Activated CD4-positive, CD25-positive, alpha-beta regulatory T cell treated with anti-CD3 and anti-CD28 coated beads, Interleukin-2, amount 50 U/mL, for 24 hours (primary cell): ENCODE measurements at regions not wholly inside any gene's neighbourhood (a gene's known extent, or its start where the extent isn't known, plus 50 kb on each side); places are given as distances from the start of the nearest gene placed in this dataset.
A peak's percentile ranks its signal among the peaks of the same experiment; 100 is the strongest.

Experiments used
- ATAC-seq, 2 donors: fragments of 150-1000 bp; cut with Tn5 transposase; one replicate each; pipeline ENCODE4 v1.10.0; 2021; ENCODE audit warnings: mild to moderate bottlenecking in 1 of 2, moderate library complexity in 1 of 2

DNA sequence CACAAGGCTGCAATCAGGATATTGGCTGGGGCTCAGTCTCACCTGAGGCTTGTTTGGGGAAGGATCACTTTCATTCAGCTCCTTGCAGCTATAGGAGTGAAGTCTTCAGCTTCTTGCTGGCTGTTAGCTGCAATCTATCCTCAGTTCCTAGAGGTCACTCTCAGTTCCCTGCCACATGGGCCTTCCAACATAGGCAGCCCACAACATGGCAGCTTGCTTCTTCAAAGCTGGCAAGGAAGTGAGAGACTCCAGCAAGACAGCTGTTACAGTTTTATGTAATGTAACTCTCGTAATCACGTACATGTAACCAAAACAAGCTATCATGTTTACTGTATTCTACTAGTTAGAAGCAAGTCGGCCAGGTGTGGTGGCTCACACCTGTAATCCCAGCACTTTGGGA is 226.9 kb downstream of the CDC5L start:
- no peak for ATAC-seq

DNA sequence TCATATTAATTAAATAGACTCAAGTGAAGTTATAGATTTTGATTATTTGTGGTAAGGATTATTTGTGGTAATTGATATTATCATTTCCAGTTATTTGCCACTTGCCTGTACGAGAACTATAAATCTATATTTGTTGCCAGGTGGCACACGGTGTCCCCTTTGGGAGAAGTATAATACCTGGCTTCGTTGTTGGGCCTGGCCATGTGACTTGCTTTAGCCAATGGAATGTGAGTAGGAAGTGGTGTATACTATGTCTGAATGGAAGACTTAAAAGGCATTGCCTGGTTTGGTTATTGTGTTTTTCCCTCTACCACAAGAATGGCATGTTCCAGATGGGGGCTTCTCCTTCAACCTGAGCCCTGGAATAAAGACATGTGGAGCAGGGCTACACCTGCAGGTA is 228.1 kb downstream of the CDC5L start:
- no peak for ATAC-seq

DNA sequence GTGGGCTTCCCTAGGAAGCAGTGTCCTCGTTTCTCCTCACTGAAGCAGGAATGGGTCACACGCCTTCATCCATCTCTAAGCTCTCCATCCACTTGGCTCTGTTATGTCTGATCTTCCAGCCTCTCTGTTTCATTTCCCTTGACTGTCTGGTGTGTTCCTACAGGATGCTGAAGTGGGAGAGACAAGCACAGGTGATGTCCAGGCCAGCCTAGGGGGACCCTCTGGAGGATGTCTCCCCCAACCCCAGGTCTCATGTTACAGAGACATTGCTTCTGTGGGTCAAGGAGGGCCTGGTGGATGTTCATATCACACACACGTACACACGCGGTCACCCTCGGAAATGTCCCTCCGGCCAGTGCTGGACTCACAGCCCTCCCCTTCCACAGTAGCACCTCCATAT is 229.9 kb downstream of the CDC5L start:
- ATAC-seq = no peak

DNA sequence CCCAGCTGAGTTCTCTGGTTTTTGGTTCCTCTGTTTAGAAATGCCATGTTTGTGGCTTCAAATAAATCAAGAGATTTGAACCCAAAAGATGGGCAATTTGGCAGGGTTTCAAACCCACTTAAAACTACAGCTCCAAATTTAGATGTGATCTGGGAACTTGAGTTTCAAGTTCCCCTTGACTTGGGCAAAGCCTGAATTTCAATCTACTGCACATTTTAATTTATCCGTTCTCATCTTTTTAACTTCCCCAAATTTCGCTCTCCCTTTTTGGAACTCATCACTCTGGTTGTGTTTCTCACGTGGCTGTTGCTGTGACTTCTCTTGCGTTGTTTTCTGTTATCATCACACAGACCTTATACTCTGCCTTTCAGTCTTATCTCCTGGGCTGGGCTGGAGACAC is 230.9 kb downstream of the CDC5L start:
- no peak for ATAC-seq

DNA sequence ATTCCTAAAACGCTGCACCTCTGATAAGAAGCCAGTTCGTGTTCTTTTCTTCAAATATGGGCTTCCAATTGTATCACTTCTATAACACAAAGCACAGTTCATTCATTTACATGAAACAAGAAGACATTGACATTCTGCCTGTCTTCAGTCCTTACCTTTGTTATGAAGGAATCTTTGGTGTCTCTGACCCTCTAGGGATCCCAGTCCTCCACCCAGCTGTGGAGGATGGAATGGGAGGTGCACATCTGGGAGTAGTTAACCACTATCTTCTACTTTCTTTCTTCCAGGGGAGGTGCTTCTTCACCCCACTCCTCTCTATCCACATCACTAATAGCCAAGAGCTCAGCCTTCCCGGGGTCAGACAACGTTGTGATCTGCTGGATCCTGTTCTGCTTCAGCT is 233.4 kb downstream of the CDC5L start:
- no peak for ATAC-seq

DNA sequence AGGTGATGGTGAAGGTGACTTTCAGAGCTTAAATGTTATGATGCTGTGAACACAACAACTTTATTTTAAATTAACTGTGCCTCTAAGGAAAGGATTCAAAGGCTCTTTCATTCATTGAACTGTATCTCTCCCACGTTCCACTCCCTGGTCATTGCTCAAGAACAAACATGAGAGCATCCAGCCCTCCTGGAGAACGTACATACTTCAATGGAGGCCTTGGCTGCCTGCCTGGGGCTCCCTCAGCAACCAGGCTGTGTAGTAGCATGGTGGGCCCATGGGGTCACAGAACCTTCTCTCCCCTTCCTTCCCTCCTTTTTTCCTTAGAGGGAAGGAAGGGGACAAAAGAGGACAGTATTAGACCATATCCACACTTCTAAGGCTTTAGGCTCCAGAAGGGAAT is 234.3 kb downstream of the CDC5L start:
- ATAC-seq = no peak

DNA sequence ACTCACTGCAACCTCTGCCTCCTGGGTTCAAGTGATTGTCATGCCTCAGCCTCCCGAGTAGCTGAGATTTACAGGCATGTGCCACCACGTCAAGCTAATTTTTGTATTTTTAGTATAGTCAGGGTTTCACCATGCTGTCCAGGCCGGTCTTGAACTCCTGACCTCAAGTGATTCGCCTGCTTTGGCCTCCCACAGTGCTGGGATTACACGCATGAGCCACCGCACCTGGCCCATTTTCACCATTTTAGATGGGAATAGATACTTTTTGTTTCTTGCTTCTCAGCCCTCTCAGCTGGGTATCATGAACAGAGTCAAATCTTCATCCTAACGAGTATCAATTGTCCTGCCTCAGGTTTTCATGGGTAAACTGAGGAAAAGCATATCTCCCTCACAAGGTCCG is 235.0 kb downstream of the CDC5L start:
- no peak for ATAC-seq

DNA sequence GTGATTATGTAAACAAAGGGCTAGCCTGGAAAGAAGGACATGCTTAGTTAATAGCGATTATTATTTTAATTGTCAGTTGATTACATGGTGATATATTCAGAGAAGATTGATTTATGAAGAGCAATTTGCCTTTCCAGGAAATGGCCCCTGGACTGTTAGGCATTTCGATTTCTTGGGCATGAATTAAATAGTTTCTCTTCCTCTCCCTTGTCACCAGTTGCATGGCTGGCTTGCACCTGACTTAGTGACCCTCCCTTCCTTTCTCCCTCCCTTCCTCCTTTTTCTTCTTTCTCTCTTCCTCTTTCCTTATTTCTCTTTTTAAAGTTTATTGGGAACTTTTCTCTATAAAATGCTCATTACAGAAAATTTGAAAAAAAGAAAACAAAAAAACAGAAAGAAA is 235.4 kb downstream of the CDC5L start:
- no peak for ATAC-seq

DNA sequence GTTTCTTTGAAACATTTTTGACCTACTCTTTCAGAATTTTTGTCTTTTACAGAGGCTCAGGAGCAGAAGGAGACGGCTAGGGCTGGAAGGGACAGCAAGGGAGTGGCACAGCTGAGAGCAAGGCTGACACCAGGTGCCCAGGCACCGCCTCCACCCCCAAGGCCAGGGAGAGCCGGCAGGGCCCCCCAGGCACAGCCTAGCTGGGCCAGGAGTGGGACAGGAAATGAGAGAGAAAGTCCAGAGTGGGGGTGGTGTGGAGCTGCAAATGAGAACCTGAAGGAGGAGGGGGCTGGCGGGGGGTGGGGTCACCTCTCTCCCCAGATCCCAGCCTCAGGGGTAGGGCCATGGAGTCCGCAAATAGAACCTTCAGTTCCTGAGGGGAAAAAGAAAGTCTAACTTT is 236.7 kb downstream of the CDC5L start:
- ATAC-seq = no peak

DNA sequence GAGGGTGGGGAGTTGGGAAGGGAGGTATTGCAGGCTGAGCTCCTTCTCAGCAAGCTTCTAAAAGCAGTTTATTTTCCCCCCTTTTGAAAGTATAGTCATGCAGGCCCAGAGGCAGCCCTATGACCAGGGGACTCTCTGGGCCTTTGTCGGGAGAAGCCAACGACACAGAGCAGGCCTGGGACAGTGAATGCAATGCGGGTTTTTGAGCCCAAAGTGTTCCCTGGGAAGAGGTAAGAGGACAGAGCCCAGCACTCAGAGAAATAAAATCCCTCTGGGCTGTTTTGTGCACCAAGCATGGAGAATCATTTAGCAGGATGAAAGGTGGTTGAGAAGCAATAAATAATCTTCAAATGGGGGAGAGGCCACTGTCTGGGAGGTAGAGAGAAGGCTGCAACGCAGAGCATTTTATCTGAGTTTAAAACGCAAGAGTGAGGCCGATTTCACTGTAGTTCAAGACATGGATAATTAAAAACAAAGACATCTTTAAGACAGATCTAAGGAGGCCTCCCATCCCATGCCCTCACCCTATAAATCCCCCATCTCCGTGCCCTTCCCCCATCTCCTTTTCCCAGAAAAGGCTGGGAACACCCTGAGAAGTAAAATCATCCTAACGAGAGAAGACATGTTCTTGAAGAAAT is 237.5 kb downstream of the CDC5L start:
- ATAC-seq = no peak

DNA sequence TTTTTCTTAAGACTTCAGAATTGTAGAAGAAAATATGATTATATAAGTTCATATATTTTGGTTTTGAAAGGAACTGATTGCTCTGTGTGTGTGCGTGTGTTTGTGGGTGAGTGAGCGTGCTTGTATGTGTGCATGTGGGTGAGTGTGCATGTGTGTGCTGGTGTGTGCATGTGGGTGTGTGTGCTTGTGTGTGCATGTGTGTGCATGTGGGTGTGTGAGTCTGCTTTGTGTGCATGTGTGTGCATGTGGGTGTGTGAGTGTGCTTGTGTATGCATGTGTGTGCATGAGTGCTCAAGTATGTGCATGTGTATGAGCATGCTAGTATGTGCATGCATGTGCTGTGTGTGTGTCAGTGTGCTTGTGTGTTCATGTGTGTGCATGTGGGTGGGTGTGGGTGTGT is 238.5 kb downstream of the CDC5L start:
- no peak for ATAC-seq

DNA sequence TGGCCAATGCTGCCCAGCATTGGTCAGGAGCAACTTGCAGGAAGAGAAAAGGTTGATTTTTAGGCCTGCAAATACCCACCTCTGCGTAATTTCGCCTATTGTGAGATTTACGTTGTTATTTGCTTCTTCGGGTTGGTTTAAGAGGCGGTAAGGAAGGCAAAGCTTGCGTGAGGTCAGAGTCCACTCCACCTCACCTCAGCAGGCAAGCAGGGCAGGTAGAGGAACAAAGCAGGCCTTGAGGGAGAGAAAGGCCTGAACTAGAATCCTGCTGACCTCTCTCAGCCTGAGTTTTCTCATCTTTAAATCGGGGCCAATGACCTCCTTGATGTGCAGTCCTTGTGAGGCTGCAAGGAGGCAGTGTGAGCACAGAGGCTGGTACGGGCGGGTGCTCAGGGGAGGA is 239.1 kb downstream of the CDC5L start:
- ATAC-seq = no peak

DNA sequence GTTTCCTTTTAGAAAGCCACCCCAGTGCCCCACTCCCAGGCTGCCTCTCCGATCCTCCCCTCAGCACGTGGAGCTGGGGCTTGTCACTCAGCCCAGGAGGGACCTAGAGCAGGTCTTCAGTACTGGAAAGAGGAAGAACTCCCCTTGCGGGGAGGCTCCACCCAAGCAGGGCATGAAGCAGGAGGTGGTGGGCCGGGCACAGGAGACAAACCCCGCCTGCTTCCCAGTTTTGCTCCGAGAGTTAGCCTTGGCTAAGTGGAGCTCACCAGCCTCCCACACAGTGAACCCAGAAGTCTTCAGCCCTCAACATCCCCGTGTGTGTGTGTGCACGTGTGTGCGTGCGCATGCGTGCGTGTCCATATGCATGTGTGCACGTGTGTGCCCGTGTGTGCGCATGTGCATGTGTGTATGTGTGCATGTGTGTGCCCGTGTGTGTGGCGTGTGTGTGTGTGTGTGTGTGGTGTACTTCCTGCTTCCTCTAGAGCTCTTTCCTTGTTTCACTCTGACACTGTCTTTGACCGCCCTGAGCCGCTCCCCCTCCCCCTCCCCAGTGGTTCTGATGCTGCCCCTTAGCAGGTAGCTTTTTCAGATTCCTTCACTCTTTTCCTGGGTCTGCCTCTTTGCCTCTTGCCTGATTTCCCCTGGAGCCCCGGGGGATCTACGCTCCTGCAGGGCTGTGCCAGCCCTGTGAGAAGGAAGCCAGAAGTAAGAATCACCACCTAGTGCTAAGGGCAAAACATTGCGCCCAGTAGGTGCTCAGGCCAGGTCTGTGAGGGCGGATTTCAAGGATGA is 239.8 kb downstream of the CDC5L start:
- ATAC-seq = peak in 1 of 2 donors; percentile 17

DNA sequence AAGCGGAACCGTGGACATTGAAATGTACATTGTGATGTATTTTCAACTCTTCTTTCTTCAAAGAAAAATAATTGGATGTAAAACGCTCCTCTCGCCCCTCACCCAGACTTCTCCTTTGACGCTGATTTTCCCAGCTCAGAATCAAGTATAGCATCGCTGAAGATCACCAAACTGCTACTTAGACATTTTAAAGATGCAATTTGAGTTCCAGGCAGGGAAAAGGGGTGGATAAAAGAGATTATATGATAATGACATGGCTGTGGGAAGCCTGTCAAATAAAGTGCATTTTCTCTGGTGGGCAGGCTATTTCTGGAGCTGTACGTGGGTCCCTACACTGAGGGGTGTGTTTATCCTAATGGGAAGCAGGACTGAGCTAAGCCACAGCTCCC is 240.4 kb downstream of the CDC5L start:
- ATAC-seq = no peak

DNA sequence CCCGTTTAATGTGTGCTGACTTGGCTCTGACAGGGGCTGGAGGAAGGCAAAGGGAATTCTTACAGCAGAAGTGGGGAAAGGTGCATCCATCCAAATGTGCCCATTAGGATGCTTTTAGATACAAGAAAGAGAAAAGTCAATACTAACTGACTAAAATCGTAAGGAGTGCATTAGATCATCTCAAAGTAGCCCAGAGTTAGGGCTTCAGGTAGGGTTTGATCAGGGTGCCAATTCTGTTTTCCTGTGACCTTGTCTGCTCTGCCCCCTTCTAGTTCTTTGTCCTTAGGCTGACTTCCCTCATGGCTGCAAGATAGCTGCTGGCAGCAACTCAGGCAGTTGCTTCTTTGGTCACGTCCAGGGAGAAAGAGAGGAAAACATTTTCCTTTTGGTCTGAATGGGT is 240.8 kb downstream of the CDC5L start:
- no peak for ATAC-seq

DNA sequence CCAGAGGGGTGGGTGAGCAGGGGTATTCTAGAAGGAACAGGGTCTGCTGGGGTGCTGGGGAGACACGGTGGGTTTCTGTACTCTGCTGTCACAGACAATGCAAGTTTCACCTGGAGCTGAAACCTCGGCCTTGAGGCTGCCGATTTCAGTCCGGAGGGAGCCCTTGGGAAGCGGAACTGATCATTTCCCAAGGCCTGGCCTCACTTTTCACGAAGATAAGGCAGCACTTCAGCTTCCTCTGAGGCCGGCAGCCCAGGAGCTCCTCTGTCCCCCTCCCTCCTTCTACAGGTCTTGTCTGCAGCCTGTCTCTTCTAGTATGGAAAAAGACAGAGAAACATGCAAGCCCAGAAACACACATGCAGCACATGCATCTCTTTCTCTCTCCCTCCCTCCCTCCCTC is 242.1 kb downstream of the CDC5L start:
- ATAC-seq = no peak

DNA sequence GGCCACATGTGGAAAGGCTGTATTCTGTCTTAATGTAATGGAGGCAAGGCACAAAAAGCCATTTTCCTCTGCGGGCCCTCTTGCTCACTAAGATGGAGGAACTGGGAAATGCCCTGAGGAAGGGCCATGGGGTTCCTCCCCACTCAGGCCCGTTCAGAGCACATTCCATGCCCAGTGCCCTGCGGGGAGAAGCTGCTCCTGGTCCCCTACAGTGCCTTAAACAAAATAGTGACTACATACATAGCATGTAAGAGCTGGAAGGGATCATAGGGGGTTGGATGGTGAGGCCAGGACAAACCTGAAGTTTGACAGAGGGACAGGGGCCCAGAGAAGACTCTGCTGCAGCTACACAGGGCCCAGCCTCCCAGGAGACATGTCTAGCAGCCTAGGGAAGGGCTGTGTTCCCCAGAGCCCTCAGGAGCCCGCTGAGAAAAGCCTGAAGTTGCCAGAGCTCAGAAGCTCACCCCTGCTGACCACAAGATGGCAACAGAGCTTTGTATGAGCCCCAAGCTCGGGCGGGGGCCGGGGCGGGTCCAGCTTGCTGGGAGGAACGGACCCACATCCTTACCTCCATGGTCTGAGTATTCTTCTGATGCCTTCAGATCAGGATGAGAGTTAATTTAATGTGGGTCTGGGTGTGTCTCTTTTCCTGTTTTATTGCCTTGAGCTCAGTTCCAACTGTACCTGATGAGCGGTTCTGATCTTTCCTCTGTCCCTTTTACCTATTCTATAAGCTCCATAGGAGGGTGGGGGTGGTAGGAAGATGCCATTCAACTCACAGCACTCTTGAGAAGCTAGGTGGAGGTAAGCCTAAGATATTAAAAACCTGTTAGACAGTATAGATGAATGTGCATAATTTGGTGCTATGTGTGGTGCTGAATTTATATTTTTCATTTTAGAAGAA is 242.9 kb downstream of the CDC5L start:
- peak; percentile 28 to 31 for ATAC-seq

DNA sequence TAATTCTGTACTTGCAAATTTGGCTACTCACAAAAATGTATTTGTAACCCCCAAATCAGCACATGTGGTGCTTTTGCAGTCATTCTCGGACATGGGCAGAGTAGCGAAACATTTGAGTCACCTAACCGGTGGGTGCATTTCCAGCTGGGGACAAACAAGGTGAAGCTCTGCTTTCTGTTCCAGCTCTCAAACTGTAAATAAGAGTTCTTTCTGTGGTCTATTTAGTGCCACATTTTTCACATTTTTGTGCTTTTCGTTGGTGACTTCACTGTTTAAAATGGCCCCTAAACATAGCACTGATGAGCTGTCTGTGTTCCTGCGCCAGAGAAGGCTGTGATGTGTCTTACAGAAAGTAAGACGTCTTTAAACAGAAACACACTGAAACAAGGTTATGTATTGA is 244.5 kb downstream of the CDC5L start:
- no peak for ATAC-seq

DNA sequence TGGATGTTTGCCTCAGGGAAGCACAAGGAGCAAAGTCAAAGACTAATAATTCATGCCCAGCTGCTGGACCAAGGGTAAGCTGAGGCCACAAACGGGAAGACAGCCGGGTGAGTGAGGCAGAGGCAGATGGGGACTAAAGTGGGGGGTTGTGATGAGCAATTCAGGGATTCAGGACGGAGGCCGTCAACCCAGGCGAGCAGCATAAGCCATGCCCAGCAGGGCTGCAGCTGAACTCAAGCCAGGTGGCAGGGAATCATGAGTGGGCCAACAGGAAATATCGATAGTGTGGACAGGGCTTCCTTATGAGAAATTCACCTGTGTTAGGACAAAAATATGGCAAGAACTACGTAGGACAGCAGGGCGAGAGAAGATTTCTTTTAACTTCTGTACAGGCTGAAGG is 246.8 kb downstream of the CDC5L start:
- no peak for ATAC-seq

DNA sequence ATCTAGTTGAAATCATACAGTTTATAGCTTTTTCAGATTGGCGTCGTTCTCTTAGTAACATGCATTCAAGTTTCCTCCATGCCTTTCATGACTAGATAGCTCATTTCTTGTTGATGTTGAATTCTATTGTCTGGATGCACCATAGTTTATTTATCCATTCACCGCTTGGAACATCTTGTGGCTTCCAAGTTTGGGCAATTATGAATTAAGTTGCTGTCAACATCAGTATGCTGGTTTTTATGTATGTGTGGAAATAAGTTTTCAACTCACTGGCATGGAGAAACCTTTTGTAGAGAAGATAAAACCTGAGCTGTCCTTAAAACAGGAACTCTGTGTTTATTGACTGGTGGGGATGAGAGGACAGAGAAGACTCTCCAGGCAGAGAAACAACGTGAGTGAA is 248.0 kb downstream of the CDC5L start:
- no peak for ATAC-seq

DNA sequence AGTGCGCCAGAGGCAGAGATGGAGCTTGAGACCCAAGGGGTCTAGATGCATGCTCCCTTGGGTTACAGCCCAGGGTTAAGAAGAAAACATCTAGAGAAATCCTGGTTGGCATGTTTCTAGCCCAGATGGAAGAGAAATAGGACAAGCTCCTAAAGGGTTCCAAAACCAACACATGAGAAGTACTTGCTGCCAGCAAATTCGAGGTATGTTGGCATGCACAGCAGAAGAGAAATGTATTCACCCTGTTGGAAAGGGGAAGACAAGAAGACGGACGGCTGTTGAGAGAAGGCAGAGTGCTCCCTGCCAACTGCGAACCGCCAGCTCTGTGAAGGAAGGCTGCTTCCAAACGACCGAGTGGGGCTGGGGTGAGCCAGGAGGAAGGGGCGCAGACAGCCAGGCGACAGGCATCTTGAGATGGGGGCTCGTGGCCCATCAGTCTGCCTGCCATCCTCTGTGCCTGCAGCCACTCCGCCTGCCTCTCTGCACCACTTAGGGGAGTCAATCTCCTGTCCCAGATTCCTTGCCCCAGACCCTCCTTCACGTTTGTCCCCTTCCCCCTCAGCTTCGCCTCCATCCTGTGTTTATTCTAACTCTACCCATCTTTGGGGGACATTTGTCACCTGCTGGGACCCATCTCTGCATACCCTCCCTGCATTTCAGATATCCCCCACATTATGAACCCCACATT is 249.2 kb downstream of the CDC5L start:
- no peak for ATAC-seq

DNA sequence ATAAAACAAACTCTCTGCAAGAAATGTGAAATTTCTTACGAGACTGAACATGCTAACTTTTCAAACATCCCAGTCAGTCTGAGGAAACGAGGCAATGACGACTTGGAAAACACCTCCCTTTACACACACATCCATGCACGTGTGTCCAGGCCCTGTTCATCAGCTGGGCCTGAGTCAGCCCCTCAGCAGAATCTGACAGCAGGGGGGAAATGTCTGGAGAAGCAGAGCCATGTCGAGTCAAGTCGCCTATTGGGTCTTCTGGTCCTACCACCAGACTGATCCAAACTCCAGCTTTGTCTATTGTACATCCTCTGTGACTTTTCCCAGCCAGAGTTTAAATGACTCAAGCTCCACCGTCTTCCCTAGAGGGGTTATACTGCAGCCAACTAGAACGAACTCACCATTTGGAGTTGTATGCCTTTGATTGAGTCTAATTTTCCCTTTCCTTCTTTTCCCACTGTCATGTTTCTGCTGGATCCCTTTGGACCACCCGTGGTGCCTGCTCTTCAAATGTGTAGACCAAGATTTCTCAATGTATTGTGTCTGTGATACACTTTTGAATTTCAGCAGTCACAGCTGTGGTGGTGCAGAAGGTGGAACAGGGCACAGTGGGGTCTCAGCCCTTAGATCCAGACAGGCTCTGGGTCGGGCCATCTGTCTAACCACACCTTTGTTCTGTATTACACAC is 254.0 kb downstream of the CDC5L start:
- no peak for ATAC-seq

DNA sequence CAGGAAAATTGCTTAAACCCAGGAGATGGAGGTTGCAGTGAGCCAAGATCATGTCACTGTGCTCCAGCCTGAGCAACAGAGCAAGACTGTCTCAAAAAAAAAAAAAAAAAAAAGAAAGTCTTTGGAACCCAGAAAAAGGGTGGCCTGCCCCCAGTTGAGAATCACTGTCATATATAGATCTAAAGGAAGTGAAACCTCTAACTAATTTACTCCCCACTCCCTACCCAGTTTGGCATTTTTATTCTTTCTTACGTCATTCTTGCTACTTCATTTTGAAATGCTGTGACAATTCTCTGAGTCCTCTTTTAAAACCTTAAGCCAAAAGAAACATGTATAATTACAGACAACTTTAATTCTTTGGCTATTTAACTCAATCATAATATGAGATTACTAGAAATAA is 254.8 kb downstream of the CDC5L start:
- peak; percentile 40 to 45 for ATAC-seq
